DND-41 (cell line): ENCODE measurements at regions not wholly inside any gene's neighbourhood (a gene's known extent, or its start where the extent isn't known, plus 50 kb on each side); places are given as distances from the start of the nearest gene placed in this dataset.
A peak's percentile ranks its signal among the peaks of the same experiment; 100 is the strongest.

Experiments
- ATAC-seq: fragments of 200-7000 bp; cut with Tn5 transposase; 3 replicates; pipeline ENCODE4 v1.9.1; 2021; ENCODE audit warnings: low read depth; ENCODE audit not compliant: insufficient read depth
- DNase-seq: peaks from one replicate; pipeline ENCODE4 v3.0.0-alpha.2; 2020
- H2AFZ ChIP-seq: 2 replicates; pipeline ENCODE4 v1.6.0; 2012; ENCODE audit warnings: low read depth, low read length
- H3K27ac ChIP-seq: 2 replicates; pipeline ENCODE4 v1.5.1; 2012; ENCODE audit warnings: low read length, inconsistent platforms
- H3K27me3 ChIP-seq: fragments of 200-600 bp; sonication (generic); 2 replicates; pipeline ENCODE4 v1.6.0; 2012; ENCODE audit warnings: low read length, mild to moderate bottlenecking, inconsistent platforms; ENCODE audit not compliant: insufficient read depth, poor library complexity
- H3K36me3 ChIP-seq: 2 replicates; pipeline ENCODE4 v1.5.1; 2012; ENCODE audit warnings: low read length, inconsistent platforms; ENCODE audit not compliant: insufficient read depth
- H3K4me1 ChIP-seq: 2 replicates; pipeline ENCODE4 v1.5.1; 2012; ENCODE audit warnings: mild to moderate bottlenecking, low read length; ENCODE audit not compliant: insufficient read depth
- H3K4me2 ChIP-seq: 2 replicates; pipeline ENCODE4 v1.6.0; 2012; ENCODE audit warnings: mild to moderate bottlenecking, moderate library complexity, low read length, inconsistent platforms; ENCODE audit not compliant: insufficient read depth
- H3K4me3 ChIP-seq, 2 experiments: fragments of 200-600 bp in 1 of 2; shearing (Covaris generic) in 1 of 2; 2 replicates each; pipeline ENCODE4 v1.5.1; 2012 to 2016; ENCODE audit warnings: inconsistent platforms in 2 of 2, low read length in 2 of 2, mild to moderate bottlenecking in 2 of 2, low read depth in 1 of 2, moderate library complexity in 1 of 2
- H3K79me2 ChIP-seq: 2 replicates; pipeline ENCODE4 v1.6.0; 2012; ENCODE audit warnings: low read length, inconsistent platforms; ENCODE audit not compliant: insufficient read depth
- H3K9ac ChIP-seq: 2 replicates; pipeline ENCODE4 v1.6.0; 2012; ENCODE audit warnings: low read depth, mild to moderate bottlenecking, inconsistent platforms, low read length, moderate library complexity
- H3K9me3 ChIP-seq: 2 replicates; pipeline ENCODE4 v1.5.1; 2012; ENCODE audit warnings: low read length, moderate library complexity, mild to moderate bottlenecking, inconsistent platforms; ENCODE audit not compliant: insufficient read depth, severe bottlenecking
- H4K20me1 ChIP-seq: 2 replicates; pipeline ENCODE4 v1.6.0; 2012; ENCODE audit warnings: low read length; ENCODE audit not compliant: insufficient read depth
- EZH2 ChIP-seq: IDR thresholded peaks from 3 replicates; pipeline ENCODE4 v1.6.1; 2012; ENCODE audit warnings: borderline replicate concordance, low read depth, mild to moderate bottlenecking, moderate library complexity, low read length, inconsistent platforms; ENCODE audit not compliant: severe bottlenecking
- TF ChIP-seq, protein P1 (sequence below): IDR thresholded peaks from 2 replicates; pipeline ENCODE4 v1.5.1; 2012; ENCODE audit warnings: borderline replicate concordance, low read length, moderate library complexity, mild to moderate bottlenecking; ENCODE audit not compliant: poor library complexity, severe bottlenecking; ENCODE audit errors: extremely low read depth

DNA sequence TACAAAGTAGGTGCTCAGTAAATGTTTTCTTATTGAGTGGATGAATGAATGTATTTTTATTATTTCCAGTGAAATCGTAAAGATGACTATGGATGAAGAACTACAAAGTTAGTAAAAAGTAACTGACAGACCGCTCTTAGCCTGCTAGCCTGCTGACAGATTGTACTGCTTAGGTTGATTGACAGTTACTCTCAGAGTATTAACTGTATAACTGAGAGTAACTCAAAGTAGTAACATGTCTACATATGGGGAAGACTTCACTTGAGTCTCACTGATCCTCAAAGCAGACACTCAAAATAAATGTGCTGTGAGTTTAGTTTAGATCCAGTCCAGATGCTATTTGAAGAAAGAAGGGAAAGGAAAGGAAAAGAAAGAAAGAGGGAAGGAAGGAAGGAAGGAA, 272.3 kb upstream of the AMIGO2 start:
- Histone ChIP-seq H3K79me2 (no peaks in the 10 kb centered on the region), H3K36me3 (no peaks in the 10 kb centered on the region), H3K9me3 (no peaks in the 10 kb centered on the region), H4K20me1 (no peaks in the 10 kb centered on the region), H3K9ac (no peak overlapping the region), H3K4me3 (no peak overlapping the region), H2AFZ (no peak overlapping the region), H3K27ac (no peak overlapping the region), H3K27me3 (no peaks in the 10 kb centered on the region), H3K4me1 (peaks cover 21% of the 10 kb centered on the region), H3K4me2 (no peak overlapping the region)
- DNase-seq: no peak
- ATAC-seq: no peak
- TF ChIP-seq EZH2: no peak
- TF ChIP-seq, protein P1, sequence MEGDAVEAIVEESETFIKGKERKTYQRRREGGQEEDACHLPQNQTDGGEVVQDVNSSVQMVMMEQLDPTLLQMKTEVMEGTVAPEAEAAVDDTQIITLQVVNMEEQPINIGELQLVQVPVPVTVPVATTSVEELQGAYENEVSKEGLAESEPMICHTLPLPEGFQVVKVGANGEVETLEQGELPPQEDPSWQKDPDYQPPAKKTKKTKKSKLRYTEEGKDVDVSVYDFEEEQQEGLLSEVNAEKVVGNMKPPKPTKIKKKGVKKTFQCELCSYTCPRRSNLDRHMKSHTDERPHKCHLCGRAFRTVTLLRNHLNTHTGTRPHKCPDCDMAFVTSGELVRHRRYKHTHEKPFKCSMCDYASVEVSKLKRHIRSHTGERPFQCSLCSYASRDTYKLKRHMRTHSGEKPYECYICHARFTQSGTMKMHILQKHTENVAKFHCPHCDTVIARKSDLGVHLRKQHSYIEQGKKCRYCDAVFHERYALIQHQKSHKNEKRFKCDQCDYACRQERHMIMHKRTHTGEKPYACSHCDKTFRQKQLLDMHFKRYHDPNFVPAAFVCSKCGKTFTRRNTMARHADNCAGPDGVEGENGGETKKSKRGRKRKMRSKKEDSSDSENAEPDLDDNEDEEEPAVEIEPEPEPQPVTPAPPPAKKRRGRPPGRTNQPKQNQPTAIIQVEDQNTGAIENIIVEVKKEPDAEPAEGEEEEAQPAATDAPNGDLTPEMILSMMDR: no peak

DNA sequence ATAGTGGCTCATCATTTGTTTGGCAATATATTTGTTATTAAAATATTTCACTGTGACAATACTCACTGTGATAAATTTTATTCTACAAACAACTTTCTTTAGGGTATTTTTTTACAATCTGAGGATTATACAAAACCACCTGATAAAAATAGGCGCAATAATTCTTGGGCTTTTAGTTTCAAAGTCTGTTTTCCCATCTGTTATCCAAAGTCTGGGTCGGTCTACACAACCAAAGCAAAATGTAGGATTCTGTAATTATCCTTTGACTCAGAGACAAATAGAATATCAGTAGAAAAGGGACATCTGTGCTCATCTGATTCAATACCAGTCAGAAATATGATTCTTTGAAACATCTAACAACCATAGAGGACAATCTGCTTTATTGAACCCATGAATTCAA, 271.8 kb upstream of the AMIGO2 start:
- H3K9ac ChIP-seq: no peak overlapping the region
- no peaks in the 10 kb centered on the region for H4K20me1 ChIP-seq
- DNase-seq (no peak), ATAC-seq (no peak)
- H3K36me3 ChIP-seq: no peaks in the 10 kb centered on the region
- H3K4me3 ChIP-seq: no peak overlapping the region
- TF ChIP-seq EZH2: no peak
- TF ChIP-seq, protein P1: no peak
- no peak overlapping the region for H3K4me2 ChIP-seq
- no peak overlapping the region for H3K27ac ChIP-seq
- H3K4me1 ChIP-seq: peaks cover 21% of the 10 kb centered on the region
- H3K27me3 ChIP-seq: no peaks in the 10 kb centered on the region
- H3K9me3 ChIP-seq: no peaks in the 10 kb centered on the region
- H2AFZ ChIP-seq: no peak overlapping the region
- H3K79me2 ChIP-seq: no peaks in the 10 kb centered on the region

DNA sequence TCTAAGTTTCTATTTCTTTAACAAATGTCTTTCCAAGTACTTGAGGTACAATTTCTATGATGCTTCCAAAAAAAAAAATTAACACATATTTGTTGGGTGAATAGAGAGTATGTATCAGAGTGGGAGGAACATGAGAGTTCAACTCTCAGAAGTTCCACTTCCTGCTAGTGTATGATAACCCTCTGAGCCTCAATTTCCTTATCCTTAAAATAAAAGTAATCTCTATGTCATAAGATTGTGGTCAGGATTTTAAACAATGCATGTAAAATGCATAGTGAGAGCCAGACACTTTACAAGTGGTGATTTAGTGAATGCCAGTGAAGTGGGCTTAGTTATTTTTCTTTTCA, 270.3 kb upstream of the AMIGO2 start:
- DNase-seq: no peak
- no peaks in the 10 kb centered on the region for H3K36me3 ChIP-seq
- H3K27ac ChIP-seq: peak overlapping the region; percentile 23; the same call in 1 of the 2 replicates
- H3K79me2 ChIP-seq: no peaks in the 10 kb centered on the region
- peaks cover 21% of the 10 kb centered on the region for H3K4me1 ChIP-seq
- H4K20me1 ChIP-seq: no peaks in the 10 kb centered on the region
- no peak overlapping the region for H3K4me3 ChIP-seq
- no peaks in the 10 kb centered on the region for H3K27me3 ChIP-seq
- no peak overlapping the region for H3K4me2 ChIP-seq
- TF ChIP-seq, protein P1: no peak
- no peak for TF ChIP-seq EZH2
- no peak overlapping the region for H3K9ac ChIP-seq
- ATAC-seq: peak; percentile 82
- H3K9me3 ChIP-seq: no peaks in the 10 kb centered on the region
- no peak overlapping the region; the same call in 1 of the 2 replicates for H2AFZ ChIP-seq

DNA sequence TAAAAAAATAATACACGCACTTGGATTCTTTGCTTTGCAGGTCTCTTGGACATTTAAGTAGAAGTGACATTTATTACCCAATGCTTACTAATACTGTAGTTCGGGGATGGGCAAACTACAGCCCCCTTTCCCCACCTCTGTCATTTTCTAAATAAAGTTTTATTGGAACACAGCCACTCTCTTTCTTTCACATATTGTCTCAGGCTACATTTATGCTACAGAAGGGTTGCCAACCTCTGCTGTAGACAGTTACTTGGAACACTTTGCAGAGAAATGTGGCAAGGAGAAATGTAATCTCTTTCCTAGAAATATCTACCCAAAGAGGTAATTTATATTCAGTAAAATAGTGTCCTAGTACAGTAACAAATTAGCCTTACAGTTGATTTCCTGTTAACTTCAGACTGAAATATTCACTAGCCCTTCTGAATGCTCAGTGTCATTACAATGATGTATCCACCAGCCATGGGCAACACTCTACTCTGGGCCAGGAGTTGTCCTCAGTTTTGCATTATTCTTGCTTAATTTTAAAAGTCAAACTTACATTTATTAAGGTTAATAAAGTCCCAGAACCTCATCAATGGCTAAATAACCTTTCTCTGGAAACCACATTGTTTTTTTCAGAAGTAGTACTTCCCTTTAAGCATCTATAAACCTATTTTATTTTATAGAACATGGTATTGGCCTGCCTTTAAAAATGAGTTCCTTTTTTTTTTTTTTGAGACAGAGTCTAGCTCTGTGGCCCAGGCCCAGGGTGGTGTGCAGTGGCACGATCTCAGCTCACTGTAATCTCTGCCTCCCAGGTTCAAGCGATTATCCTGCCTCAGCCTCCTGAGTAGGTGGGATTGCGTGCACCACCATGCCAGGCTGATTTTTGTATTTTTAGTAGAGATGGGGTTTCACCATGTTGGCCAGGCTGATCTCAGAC, 269.6 kb upstream of the AMIGO2 start:
- peaks cover 21% of the 10 kb centered on the region for H3K4me1 ChIP-seq
- peak overlapping the region; percentile 48; the same call in 1 of the 2 replicates for H3K27ac ChIP-seq
- TF ChIP-seq, protein P1: no peak
- TF ChIP-seq EZH2: no peak
- ATAC-seq (peak; percentile 45; the same call in 2 of the 3 replicates), DNase-seq (no peak)
- H3K36me3 ChIP-seq: no peaks in the 10 kb centered on the region
- H3K4me3 ChIP-seq: no peak overlapping the region
- no peaks in the 10 kb centered on the region for H3K9me3 ChIP-seq
- peak overlapping the region; percentile 19; the same call in 1 of the 2 replicates for H2AFZ ChIP-seq
- no peaks in the 10 kb centered on the region for H3K79me2 ChIP-seq
- no peaks in the 10 kb centered on the region for H4K20me1 ChIP-seq
- no peak overlapping the region for H3K4me2 ChIP-seq
- no peaks in the 10 kb centered on the region for H3K27me3 ChIP-seq
- no peak overlapping the region for H3K9ac ChIP-seq
